Loucy (cell line): ENCODE measurements at regions not wholly inside any gene's neighbourhood (a gene's known extent, or its start where the extent isn't known, plus 50 kb on each side); places are given as distances from the start of the nearest gene placed in this dataset.

ENCODE experiments used
- CTCF ChIP-seq: fragments of 200-600 bp; sonication (generic); conservative IDR thresholded peaks from 2 replicates; pipeline ENCODE4 v1.5.1; 2014; ENCODE audit warnings: mild to moderate bottlenecking, antibody characterized with exemption, low read length
- EZH2phosphoT487 ChIP-seq: fragments of 200-600 bp; IDR thresholded peaks from 2 replicates; pipeline ENCODE4 v1.6.1; 2018; ENCODE audit warnings: antibody characterized with exemption, mild to moderate bottlenecking, moderate library complexity, borderline replicate concordance

DNA sequence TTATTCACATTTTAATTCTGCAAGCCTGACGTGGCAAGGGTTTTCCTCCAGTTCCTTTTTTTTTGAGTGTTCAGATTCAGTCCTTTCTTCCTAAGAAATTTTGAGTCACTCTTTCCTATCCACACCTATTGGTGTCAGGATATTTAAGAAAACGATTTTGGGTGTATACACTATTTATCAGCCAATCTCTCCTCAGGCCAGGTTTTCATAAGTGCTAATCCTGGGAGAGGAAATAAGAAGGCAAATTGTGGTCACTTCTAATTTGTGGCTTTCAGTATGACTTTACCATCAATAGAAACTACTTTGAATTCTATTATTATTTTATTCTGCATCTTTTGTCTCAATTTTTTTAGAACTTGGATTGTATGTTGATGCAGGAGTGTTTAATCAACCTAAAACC is 174.4 kb downstream of the DSEL start:
- TF ChIP-seq EZH2phosphoT487: no peak
- TF ChIP-seq CTCF: no peak
